NT2/D1 (cell line): ENCODE measurements at regions not wholly inside any gene's neighbourhood (a gene's known extent, or its start where the extent isn't known, plus 50 kb on each side); places are given as distances from the start of the nearest gene placed in this dataset.

Experiments
- SUZ12 ChIP-seq: IDR thresholded peaks from 2 replicates; pipeline ENCODE4 v1.6.1; 2011; ENCODE audit not compliant: insufficient read length, insufficient read depth; ENCODE audit errors: extremely low read depth
- YY1 ChIP-seq: IDR thresholded peaks from 2 replicates; pipeline ENCODE4 v1.6.1; 2011; ENCODE audit not compliant: insufficient read length, insufficient read depth

DNA sequence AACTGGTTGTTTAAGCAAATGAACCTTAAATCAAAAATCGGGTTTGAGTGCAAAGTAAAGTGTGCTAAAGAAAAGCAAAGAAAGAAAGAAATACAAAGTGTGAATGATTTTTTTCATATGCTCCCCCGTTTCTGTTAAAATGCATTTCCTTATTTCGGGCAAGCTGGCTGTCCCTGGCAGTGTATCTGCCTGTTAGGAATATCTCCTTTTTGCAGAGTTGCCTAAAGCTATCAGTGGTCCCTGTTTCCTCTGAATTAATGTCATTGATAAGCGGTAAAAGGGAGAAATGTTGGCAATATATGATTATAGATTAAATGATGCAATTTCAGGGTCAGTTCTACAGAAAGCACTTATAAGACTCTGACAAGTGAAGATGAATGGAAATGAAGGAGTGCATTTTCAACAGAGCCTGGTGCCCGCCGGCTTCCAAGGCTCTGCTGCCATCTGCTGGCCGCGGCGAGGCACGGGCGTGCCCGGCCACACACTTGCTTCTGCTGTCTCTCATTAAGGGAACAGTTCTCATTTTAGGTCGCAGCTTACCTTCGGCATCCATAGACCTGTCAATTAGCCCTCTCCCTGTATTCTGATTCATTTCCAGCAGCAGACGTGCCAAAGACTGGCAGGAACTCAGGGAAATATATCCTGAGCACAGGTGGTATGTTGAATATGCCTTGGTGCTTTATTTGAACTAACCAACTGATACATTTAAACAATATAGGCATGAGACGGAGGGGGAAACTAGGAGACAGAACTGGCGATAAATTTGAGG is 381.9 kb downstream of the C6orf118 start:
- no peak for TF ChIP-seq YY1
- TF ChIP-seq SUZ12 = no peak
